ACC112 (cell line): ENCODE measurements at regions not wholly inside any gene's neighbourhood (a gene's known extent, or its start where the extent isn't known, plus 50 kb on each side); places are given as distances from the start of the nearest gene placed in this dataset.
"Not testable (repeated sequence)": the region's sequence is repeated elsewhere in the genome, so short reads cannot be mapped to it uniquely, and the experiment has no call there.

Source experiments
- H2AFZ ChIP-seq: fragments of 200-600 bp; sonication (generic); one replicate; pipeline ENCODE4 v1.6.0; 2017; ENCODE audit warnings: antibody characterized with exemption, low read length; ENCODE audit not compliant: unreplicated experiment
- H3K27ac ChIP-seq: fragments of 200-600 bp; sonication (generic); 2 replicates; pipeline ENCODE4 v1.5.1; 2014; ENCODE audit warnings: low read depth, mild to moderate bottlenecking, antibody characterized with exemption, low read length, moderate library complexity
- H3K27me3 ChIP-seq: fragments of 200-600 bp; sonication (generic); 2 replicates; pipeline ENCODE4 v1.6.1; 2014; ENCODE audit warnings: mild to moderate bottlenecking, antibody characterized with exemption, low read length, moderate library complexity, mixed read lengths; ENCODE audit not compliant: insufficient read depth
- H3K36me3 ChIP-seq: fragments of 200-600 bp; sonication (generic); 2 replicates; pipeline ENCODE4 v1.6.1; 2016; ENCODE audit warnings: mild to moderate bottlenecking, antibody characterized with exemption, low read length, moderate library complexity, mixed read lengths; ENCODE audit not compliant: insufficient read depth
- H3K4me1 ChIP-seq: fragments of 200-600 bp; sonication (generic); one replicate; pipeline ENCODE4 v1.6.1; 2016; ENCODE audit warnings: low read length, mixed read lengths; ENCODE audit not compliant: insufficient read depth, unreplicated experiment, control insufficient read depth
- H3K4me3 ChIP-seq: fragments of 200-600 bp; sonication (generic); 2 replicates; pipeline ENCODE4 v1.5.1; 2014; ENCODE audit warnings: mild to moderate bottlenecking, low read depth, low read length
- H3K79me2 ChIP-seq: fragments of 200-600 bp; sonication (generic); one replicate; pipeline ENCODE4 v1.6.0; 2016; ENCODE audit warnings: low read length; ENCODE audit not compliant: control insufficient read depth, unreplicated experiment, insufficient read depth

DNA sequence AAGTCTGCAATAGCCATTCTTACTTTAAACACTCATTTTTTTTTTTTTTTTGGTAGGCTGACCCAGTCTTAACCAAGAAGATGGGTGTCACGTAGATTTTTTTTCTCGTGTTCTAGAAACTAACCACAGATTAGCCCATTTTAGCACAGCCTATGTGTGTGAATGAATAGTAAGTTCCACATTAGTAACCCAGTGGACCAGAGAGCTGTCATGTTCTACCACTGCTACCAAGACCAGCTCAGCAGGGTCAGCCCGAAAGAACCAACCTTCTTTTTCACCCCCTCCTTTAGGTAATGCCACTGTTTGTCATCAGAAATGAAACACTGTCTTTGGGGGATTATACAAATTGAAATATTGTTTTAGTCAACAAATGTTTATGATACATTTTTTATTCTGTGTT lies 221.1 kb upstream of the PLXNA2 start:
- no peak overlapping the region for H3K27ac ChIP-seq
- no peak overlapping the region for H3K4me3 ChIP-seq
- no peaks in the 10 kb centered on the region for H3K27me3 ChIP-seq
- H2AFZ ChIP-seq, result no peak overlapping the region
- H3K79me2 ChIP-seq, result no peaks in the 10 kb centered on the region
- H3K4me1 ChIP-seq, result no peaks in the 10 kb centered on the region
- H3K36me3 ChIP-seq, result no peaks in the 10 kb centered on the region

DNA sequence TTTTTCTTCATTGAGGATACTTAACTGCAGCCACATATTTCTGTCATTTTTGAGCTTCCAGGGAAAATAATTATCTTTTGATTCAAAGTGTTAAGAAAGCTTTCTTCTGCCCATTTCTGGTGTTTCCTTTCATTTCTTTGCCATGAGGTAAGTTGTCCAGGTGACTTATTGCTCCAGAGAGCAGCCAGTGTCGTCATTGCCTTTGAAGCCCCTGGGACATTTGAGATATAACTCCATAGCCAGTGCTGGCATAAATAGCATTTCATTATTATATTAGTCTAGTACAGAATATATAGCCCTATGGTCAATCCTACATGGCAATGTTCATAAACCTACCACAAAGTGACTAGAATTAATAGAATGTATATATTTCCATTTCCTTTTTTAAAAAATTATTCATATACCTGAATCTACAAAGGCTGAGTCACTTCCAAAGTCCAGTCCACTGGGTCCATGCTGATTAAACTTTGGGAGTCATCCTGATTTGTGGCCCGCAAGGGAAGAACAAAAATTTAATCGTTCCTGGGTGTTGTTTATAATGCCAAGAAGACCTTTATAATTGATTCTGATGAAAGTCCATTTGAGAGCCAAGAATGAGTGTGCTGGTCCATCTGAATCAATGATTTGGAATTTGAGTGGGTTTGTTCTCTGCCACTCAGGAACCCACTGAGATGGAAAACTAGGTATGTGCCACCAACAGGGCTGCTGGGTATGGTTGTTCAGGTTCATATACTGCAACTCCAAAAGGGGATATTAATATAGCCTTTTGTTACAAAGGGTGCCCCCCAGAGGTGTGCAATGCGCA lies 221.8 kb upstream of the PLXNA2 start:
- no peak overlapping the region for H3K4me3 ChIP-seq
- H3K27ac ChIP-seq, result no peak overlapping the region
- H3K27me3 ChIP-seq, result no peaks in the 10 kb centered on the region
- no peaks in the 10 kb centered on the region for H3K79me2 ChIP-seq
- H2AFZ ChIP-seq, result no peak overlapping the region
- no peaks in the 10 kb centered on the region for H3K36me3 ChIP-seq
- H3K4me1 ChIP-seq, result no peaks in the 10 kb centered on the region

DNA sequence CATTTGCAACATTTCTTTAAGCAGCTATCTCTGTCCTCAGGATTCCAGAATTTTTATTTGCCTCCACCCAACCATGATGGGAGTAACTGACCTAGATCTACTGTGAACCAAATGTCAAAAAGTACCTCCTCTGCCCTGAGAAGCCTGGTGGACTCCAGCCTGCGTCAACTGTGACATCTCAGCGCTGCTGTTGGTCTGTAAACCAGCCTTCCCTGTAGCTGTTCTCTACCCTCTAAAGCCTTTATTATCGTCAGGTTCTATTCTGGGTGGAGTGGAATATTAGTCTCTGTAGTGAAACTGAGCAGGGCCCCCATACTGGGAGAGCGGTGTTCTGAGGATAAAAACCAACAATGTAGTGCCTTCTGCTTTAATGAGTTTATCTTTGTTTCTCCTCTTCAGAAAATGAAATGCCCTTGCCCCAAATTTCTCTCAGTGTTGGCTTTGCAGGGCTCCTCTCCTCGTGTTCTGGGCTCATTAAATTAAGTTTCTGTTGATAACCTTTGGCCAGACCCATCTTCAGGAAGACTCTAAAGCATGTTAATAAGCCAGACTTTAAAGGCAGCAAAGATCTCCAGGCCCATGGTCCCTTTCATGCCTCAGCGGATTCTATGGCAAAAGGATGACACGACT lies 223.1 kb upstream of the PLXNA2 start:
- Histone ChIP-seq H3K79me2 (no peaks in the 10 kb centered on the region), H3K36me3 (no peaks in the 10 kb centered on the region), H3K27ac (no peak overlapping the region), H3K4me1 (no peaks in the 10 kb centered on the region), H2AFZ (no peak overlapping the region), H3K4me3 (no peak overlapping the region), H3K27me3 (no peaks in the 10 kb centered on the region)

DNA sequence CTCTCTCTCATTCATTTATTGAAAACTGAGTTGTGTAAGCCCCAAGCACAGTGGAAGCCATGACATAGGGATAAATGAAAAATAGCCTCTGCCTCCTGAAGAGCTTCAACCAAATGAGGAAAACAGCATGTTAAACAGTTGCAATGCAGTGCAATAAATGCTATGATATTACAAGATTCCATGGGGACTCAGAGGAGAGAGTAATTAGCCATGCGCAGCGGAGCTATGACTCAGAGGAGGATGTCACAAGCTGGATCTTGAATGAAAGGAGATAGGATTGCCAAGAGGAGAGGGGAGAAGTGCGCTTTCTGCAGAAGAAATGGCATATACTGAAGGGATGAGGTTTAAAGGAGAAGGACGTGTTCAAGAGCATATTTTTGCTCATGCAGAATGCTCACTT lies 231.3 kb upstream of the PLXNA2 start:
- Histone ChIP-seq H3K4me1 (no peaks in the 10 kb centered on the region), H3K27ac (no peak overlapping the region), H3K4me3 (no peak overlapping the region), H3K79me2 (no peaks in the 10 kb centered on the region), H3K27me3 (no peaks in the 10 kb centered on the region), H3K36me3 (no peaks in the 10 kb centered on the region), H2AFZ (no peak overlapping the region)

DNA sequence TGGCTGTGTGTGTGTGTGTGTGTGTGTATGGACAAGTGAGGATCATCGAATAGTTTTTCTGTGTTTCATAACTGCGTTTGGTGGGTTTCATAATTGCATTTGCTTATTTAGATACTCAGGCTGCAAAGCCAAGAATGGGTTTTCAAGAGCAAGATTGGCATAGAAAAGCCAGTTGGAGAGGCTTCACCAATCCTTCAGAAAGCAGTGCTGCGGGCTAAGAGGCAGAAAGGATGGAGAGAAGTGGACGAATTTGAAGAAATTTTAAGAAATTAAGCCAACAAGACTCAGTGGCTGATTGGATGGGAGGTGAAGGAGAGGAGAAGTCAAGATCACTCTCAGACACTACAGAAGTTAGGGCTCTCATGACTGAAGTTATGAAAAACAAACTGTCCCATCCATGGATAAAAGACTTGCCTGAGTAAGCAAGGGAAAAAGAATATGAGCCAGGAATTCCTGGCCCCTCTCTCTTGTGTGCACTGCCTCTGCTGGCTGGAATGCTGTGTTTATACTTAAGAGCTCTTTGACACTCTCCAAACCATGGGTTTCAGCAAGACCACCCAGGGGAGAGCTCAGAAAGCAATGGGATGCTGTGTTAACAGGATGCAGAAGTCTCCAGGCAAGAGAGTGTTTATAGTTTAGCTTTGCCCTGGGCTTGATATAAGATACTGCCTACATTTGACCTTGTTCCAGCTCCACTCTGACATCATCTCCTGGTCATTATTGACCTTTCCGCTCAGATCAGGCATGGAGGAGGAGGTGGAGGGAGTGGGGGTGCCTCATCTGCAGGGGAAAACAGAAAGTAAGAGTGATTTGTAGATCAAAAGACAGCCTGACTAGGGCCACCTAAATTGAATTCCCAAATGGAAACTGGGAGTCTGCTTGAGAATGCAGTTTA lies 232.0 kb upstream of the PLXNA2 start:
- H3K27ac ChIP-seq, result no peak overlapping the region
- no peak overlapping the region for H3K4me3 ChIP-seq
- no peak overlapping the region for H2AFZ ChIP-seq
- no peaks in the 10 kb centered on the region for H3K79me2 ChIP-seq
- no peaks in the 10 kb centered on the region for H3K4me1 ChIP-seq
- H3K27me3 ChIP-seq, result no peaks in the 10 kb centered on the region
- H3K36me3 ChIP-seq, result no peaks in the 10 kb centered on the region

DNA sequence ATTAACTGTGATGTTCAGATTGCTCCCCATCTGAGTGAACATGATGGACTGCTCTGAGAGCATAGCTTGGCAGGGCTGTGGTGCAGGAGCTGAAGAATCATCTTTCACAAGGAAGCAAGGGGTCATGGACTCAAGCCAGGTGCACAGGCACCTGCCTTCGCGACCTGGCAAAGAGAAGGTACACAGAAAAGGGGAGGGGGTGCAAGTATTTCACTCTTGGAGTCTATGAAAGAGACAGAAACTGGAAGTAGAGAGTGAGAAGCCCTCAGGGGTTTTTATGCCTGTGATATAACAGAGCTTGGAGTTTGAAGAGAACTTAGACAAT lies 232.6 kb upstream of the PLXNA2 start:
- no peak overlapping the region for H3K4me3 ChIP-seq
- no peaks in the 10 kb centered on the region for H3K4me1 ChIP-seq
- no peak overlapping the region for H3K27ac ChIP-seq
- H3K27me3 ChIP-seq, result no peaks in the 10 kb centered on the region
- no peaks in the 10 kb centered on the region for H3K36me3 ChIP-seq
- H2AFZ ChIP-seq, result no peak overlapping the region
- H3K79me2 ChIP-seq, result no peaks in the 10 kb centered on the region

DNA sequence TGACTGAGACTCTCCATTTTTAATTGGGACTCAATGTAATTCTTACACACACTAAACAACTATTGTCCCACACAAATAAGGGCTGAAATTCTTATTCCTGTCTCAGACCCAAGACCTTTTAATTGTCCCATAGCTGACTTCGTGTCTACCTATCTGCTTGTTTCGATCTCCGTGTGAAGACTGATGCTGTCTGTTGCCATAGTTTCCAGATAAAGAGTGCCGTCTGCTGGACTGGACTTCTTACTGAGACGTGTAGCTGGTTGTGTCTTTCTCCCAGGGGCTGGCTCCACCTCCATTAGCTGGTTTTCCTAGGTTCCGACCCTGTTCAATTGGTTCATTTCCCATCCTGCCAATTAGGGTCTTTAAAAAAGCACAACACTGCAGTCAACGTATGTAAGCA lies 235.3 kb upstream of the PLXNA2 start:
- H3K4me1 ChIP-seq, result no peaks in the 10 kb centered on the region
- H3K4me3 ChIP-seq, result no peak overlapping the region
- H3K27me3 ChIP-seq, result no peaks in the 10 kb centered on the region
- H3K36me3 ChIP-seq, result no peaks in the 10 kb centered on the region
- H2AFZ ChIP-seq, result no peak overlapping the region
- H3K27ac ChIP-seq, result no peak overlapping the region
- no peaks in the 10 kb centered on the region for H3K79me2 ChIP-seq

DNA sequence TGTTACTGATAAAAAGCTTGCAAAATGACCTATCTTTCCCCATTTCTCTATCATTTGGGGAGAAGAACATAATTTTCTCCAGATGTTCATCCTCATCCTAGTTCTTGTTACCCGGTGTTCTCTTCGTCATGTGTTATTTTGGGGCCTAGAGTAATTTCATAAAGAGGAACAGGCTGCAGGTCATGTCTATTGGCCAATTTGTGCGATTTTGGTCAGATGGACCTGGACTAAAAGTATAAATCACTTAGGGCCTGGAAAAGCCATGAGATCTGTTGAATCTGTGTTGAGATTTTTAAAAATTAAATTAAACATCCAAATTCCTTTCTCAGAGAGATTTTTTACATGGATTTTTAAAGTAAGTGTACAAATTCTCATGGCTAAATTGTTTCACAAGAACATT lies 241.3 kb upstream of the PLXNA2 start:
- no peaks in the 10 kb centered on the region for H3K79me2 ChIP-seq
- H3K36me3 ChIP-seq, result no peaks in the 10 kb centered on the region
- no peaks in the 10 kb centered on the region for H3K27me3 ChIP-seq
- no peak overlapping the region for H2AFZ ChIP-seq
- H3K27ac ChIP-seq, result no peak overlapping the region
- no peak overlapping the region for H3K4me3 ChIP-seq
- no peaks in the 10 kb centered on the region for H3K4me1 ChIP-seq

DNA sequence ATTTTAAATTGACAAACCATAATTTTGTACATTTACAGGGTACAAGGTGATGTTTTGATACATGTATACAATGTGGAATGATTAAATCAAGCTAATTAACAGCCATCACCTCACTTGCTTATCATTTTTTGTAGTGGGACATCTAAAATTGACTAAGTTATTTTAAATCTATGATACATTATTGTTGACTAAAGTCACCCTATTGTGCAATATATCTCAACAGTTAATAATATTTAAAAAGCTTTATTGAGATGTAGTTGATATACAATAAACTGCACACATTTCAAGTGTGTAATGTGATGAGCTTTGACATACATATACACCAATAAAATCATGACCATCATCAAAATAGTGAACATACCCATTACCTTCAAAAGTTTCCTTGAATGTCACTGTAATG lies 242.5 kb upstream of the PLXNA2 start:
- no peak overlapping the region for H2AFZ ChIP-seq
- no peak overlapping the region for H3K4me3 ChIP-seq
- H3K27ac ChIP-seq, result no peak overlapping the region
- H3K79me2 ChIP-seq, result no peaks in the 10 kb centered on the region
- H3K27me3 ChIP-seq, result no peaks in the 10 kb centered on the region
- H3K4me1 ChIP-seq, result no peaks in the 10 kb centered on the region
- H3K36me3 ChIP-seq, result no peaks in the 10 kb centered on the region

DNA sequence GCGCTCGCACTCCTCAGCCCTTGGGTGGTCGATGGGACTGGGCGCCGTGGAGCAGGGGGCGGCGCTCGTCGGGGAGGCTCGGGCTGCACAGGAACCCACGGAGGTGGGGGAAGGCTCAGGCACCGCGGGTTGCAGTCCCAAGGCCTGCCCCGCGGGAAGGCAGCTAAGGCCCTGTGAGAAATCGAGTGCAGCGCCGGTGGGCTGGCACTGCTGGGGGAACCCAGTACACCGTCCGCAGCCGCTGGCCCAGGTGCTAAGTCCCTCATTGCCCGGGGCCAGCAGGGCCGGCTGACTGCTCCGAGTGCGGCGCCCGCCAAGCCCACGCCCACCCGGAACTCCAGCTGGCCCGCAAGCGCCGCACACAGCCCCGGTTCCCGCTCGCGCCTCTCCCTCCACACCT lies 244.2 kb upstream of the PLXNA2 start:
- not testable (repeated sequence) for H2AFZ ChIP-seq, H3K79me2 ChIP-seq, H3K4me3 ChIP-seq

More for the DNA sequence above, 244.2 kb upstream of the PLXNA2 start:
- not testable (repeated sequence) for H3K36me3 ChIP-seq, H3K27me3 ChIP-seq, H3K27ac ChIP-seq, H3K4me1 ChIP-seq
